Panc1 (cell line): ENCODE measurements at regions not wholly inside any gene's neighbourhood (a gene's known extent, or its start where the extent isn't known, plus 50 kb on each side); places are given as distances from the start of the nearest gene placed in this dataset.

ENCODE experiments used
- ATAC-seq: fragments of 200-7000 bp; cut with Tn5 transposase; 2 replicates; pipeline ENCODE4 v1.9.1; 2020; ENCODE audit warnings: mild to moderate bottlenecking, moderate library complexity
- BruUV-seq: library from RNA; stranded (reverse); fragments of 400-500 nt; replicated peaks from 2 replicates; lab custom pipeline; 2021; lab: Mats Ljungman, UMichigan
- CTCF ChIA-PET: fragments of 300-600 bp; sonication (Branson Sonifier 250); formaldehyde crosslinking; loops from one replicate; lab custom pipeline; 2022; ENCODE audit warnings: antibody characterized with exemption; lab: Charles Lee
- POLR2A ChIA-PET: fragments of 300-600 bp; sonication (Branson Sonifier 250); formaldehyde crosslinking; loops from one replicate; lab custom pipeline; 2022; ENCODE audit warnings: antibody characterized with exemption; lab: Charles Lee
- DNase-seq: peaks from one replicate; pipeline ENCODE4 v3.0.0-alpha.2; 2010; ENCODE audit warnings: low read depth, low spot score
- H3K27ac ChIP-seq: 2 replicates; pipeline ENCODE4 v1.5.1; 2011; ENCODE audit warnings: mild to moderate bottlenecking, low read length, inconsistent platforms
- H3K27me3 ChIP-seq: fragments of 200-500 bp; sonication (Bioruptor generic); 2 replicates; pipeline ENCODE4 v1.6.0; 2014; ENCODE audit warnings: low read length, inconsistent platforms; ENCODE audit not compliant: control insufficient read depth, insufficient read depth
- H3K36me3 ChIP-seq: fragments of 200-500 bp; sonication (Bioruptor generic); 2 replicates; pipeline ENCODE4 v1.5.1; 2014; ENCODE audit warnings: inconsistent platforms, mild to moderate bottlenecking, low read length, moderate library complexity; ENCODE audit not compliant: control insufficient read depth, insufficient read depth
- H3K4me1 ChIP-seq: 2 replicates; pipeline ENCODE4 v1.5.1; 2011; ENCODE audit warnings: inconsistent platforms, mild to moderate bottlenecking, low read length, moderate library complexity; ENCODE audit not compliant: control insufficient read depth, insufficient read depth
- H3K4me3 ChIP-seq, 2 experiments: 2 replicates each; pipeline ENCODE4 v1.5.1; 2011 to 2012; ENCODE audit warnings: low read depth in 2 of 2, low read length in 2 of 2, mild to moderate bottlenecking in 2 of 2, inconsistent platforms in 1 of 2, moderate library complexity in 1 of 2
- H3K9me3 ChIP-seq: fragments of 200-500 bp; sonication (Bioruptor generic); 2 replicates; pipeline ENCODE4 v1.5.1; 2014; ENCODE audit warnings: low read depth, mild to moderate bottlenecking, inconsistent platforms, low read length, moderate library complexity; ENCODE audit not compliant: control insufficient read depth, insufficient read depth
- POLR2AphosphoS5 ChIP-seq: IDR thresholded peaks from 2 replicates; pipeline ENCODE4 v1.6.1; 2012; ENCODE audit warnings: mild to moderate bottlenecking, low read depth, low read length, moderate library complexity
- SIN3A ChIP-seq: IDR thresholded peaks from 2 replicates; pipeline ENCODE4 v1.6.1; 2012; ENCODE audit warnings: low read depth, mild to moderate bottlenecking, low read length, moderate library complexity, borderline replicate concordance; ENCODE audit not compliant: insufficient read depth
- TCF7L2 ChIP-seq: IDR thresholded peaks from 2 replicates; pipeline ENCODE4 v1.6.1; 2011; ENCODE audit warnings: mild to moderate bottlenecking, low read depth, low read length, inconsistent platforms
- in situ Hi-C: cut with HindIII; loops from 2 replicates; pipeline ENCODE4 v1.10.0; 2016; ENCODE audit warnings: low sequenced_read_pairs, low pct_unique_long_range_greater_than_20kb
- intact Hi-C: fragments of 100-400 bp; cut with micrococcal nuclease; formaldehyde crosslinking; loops from one replicate; pipeline ENCODE4 v1.10.0; 2022; ENCODE audit not compliant: unreplicated experiment
- TF ChIP-seq, protein P1 (sequence below): fragments of 450-650 bp; IDR thresholded peaks from 2 replicates; pipeline ENCODE4 v1.5.1; 2017; ENCODE audit warnings: mild to moderate bottlenecking
- TF ChIP-seq, protein P2 (sequence below), 2 experiments: IDR thresholded peaks; 2 replicates each; pipeline ENCODE4 v1.6.1; 2011 to 2012; ENCODE audit warnings: low read depth in 2 of 2, control low read depth in 1 of 2, low read length in 1 of 2, mild to moderate bottlenecking in 1 of 2, moderate library complexity in 1 of 2; ENCODE audit not compliant: insufficient read depth in 1 of 2

DNA sequence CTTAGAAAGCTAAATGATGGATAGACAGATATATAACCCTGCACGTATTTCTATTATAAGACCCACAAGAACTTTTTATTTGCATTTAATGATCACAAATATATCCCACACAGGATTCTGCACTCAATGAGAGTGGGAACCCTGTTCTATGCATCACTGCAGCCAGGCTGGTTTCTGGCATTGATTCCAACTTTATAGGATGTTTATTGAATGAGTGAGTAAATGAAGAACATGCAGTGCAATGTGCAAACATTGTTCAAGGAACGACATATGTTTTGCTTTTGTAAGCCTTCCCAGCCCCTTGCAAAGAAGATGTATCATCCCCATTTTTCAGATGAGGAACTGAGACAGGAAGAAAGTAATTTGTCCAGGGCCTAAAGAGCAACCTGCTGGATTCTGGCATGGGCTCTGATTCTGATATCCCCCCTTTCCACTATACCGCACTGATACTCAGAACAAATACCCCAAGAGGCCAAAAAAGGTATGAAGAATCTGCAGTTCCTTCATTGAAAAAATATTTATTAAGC, 246.3 kb downstream of the LACC1 start:
- intact Hi-C loops: no loop called here

DNA sequence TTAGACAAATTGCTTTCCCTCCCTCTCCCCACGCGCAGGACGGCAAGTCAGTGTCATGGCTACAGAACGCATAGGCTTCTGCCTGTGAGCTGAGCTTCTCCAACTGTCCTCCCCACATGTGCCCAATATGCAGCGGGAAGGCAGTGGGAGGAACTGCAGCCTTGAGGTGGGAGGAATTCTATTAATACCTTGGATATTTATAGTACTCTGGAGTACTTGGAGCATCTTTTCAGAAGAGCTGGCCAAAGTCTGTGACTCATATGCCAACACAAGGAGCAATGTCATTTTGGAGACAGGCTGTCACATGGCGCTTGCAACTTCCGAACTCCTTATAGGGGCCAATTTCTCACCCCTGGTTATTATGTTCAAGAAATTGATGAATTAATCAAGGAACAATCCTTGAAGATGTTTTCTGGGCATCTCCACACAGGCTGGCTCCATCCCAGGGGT, 245.0 kb upstream of the SERP2 start:
- no peaks in the 10 kb centered on the region for H3K27me3 ChIP-seq
- no peaks in the 10 kb centered on the region for H3K4me1 ChIP-seq
- ATAC-seq (no peak), DNase-seq (no peak)
- intact Hi-C loops (no loop called here), in situ Hi-C loops (no loop called here)
- CTCF ChIA-PET: no interaction called here
- TF ChIP-seq, protein P1, sequence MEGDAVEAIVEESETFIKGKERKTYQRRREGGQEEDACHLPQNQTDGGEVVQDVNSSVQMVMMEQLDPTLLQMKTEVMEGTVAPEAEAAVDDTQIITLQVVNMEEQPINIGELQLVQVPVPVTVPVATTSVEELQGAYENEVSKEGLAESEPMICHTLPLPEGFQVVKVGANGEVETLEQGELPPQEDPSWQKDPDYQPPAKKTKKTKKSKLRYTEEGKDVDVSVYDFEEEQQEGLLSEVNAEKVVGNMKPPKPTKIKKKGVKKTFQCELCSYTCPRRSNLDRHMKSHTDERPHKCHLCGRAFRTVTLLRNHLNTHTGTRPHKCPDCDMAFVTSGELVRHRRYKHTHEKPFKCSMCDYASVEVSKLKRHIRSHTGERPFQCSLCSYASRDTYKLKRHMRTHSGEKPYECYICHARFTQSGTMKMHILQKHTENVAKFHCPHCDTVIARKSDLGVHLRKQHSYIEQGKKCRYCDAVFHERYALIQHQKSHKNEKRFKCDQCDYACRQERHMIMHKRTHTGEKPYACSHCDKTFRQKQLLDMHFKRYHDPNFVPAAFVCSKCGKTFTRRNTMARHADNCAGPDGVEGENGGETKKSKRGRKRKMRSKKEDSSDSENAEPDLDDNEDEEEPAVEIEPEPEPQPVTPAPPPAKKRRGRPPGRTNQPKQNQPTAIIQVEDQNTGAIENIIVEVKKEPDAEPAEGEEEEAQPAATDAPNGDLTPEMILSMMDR: no peak
- TF ChIP-seq TCF7L2: no peak
- TF ChIP-seq POLR2AphosphoS5: no peak
- TF ChIP-seq, protein P2, sequence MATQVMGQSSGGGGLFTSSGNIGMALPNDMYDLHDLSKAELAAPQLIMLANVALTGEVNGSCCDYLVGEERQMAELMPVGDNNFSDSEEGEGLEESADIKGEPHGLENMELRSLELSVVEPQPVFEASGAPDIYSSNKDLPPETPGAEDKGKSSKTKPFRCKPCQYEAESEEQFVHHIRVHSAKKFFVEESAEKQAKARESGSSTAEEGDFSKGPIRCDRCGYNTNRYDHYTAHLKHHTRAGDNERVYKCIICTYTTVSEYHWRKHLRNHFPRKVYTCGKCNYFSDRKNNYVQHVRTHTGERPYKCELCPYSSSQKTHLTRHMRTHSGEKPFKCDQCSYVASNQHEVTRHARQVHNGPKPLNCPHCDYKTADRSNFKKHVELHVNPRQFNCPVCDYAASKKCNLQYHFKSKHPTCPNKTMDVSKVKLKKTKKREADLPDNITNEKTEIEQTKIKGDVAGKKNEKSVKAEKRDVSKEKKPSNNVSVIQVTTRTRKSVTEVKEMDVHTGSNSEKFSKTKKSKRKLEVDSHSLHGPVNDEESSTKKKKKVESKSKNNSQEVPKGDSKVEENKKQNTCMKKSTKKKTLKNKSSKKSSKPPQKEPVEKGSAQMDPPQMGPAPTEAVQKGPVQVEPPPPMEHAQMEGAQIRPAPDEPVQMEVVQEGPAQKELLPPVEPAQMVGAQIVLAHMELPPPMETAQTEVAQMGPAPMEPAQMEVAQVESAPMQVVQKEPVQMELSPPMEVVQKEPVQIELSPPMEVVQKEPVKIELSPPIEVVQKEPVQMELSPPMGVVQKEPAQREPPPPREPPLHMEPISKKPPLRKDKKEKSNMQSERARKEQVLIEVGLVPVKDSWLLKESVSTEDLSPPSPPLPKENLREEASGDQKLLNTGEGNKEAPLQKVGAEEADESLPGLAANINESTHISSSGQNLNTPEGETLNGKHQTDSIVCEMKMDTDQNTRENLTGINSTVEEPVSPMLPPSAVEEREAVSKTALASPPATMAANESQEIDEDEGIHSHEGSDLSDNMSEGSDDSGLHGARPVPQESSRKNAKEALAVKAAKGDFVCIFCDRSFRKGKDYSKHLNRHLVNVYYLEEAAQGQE (IDR thresholded peaks at IDR 0.05; ENCODE audit: insufficient read depth in 1 of 2, low read depth in 2 of 2, low read length in 1 of 2): no peak
- no peak for TF ChIP-seq SIN3A
- POLR2A ChIA-PET: no interaction called here
- no peaks in the 10 kb centered on the region for H3K36me3 ChIP-seq
- no peak overlapping the region for H3K27ac ChIP-seq
- no peaks in the 10 kb centered on the region; the same call in 1 of the 2 replicates for H3K9me3 ChIP-seq
- no TSS peak for BruUV-seq
- no peak overlapping the region for H3K4me3 ChIP-seq

More for the DNA sequence above, 246.3 kb downstream of the LACC1 start:
- H3K4me1 ChIP-seq: no peaks in the 10 kb centered on the region
- ChIA-PET CTCF (no interaction called here), POLR2A (no interaction called here)
- H3K36me3 ChIP-seq: no peaks in the 10 kb centered on the region
- in situ Hi-C loops: no loop called here
- no TSS peak for BruUV-seq
- no peak overlapping the region for H3K27ac ChIP-seq
- DNase-seq (no peak), ATAC-seq (no peak)
- H3K4me3 ChIP-seq: no peak overlapping the region
- no peak for TF ChIP-seq TCF7L2
- TF ChIP-seq, protein P2 (IDR thresholded peaks at IDR 0.05; ENCODE audit: insufficient read depth in 1 of 2, low read depth in 2 of 2, low read length in 1 of 2): no peak
- TF ChIP-seq, protein P1: no peak
- no peak for TF ChIP-seq SIN3A
- no peak for TF ChIP-seq POLR2AphosphoS5
- no peaks in the 10 kb centered on the region; the same call in 1 of the 2 replicates for H3K9me3 ChIP-seq
- H3K27me3 ChIP-seq: no peaks in the 10 kb centered on the region
